GM06990 (cell line): ENCODE measurements at regions not wholly inside any gene's neighbourhood (a gene's known extent, or its start where the extent isn't known, plus 50 kb on each side); places are given as distances from the start of the nearest gene placed in this dataset.

Source experiments
- DNase-seq: peaks from one replicate; pipeline ENCODE4 v3.0.0-alpha.2; 2011; ENCODE audit not compliant: insufficient read length; ENCODE audit errors: extremely low read depth
- H3K27me3 ChIP-seq: replicated peaks from 2 replicates; pipeline ENCODE4 v1.6.0; 2011; ENCODE audit warnings: low read length; ENCODE audit not compliant: control insufficient read depth, insufficient read depth
- H3K36me3 ChIP-seq: 2 replicates; pipeline ENCODE4 v1.5.1; 2011; ENCODE audit warnings: low read length; ENCODE audit not compliant: control insufficient read depth, insufficient read depth
- H3K4me3 ChIP-seq: replicated peaks from 2 replicates; pipeline ENCODE4 v1.5.1; 2011; ENCODE audit warnings: low read depth, mild to moderate bottlenecking, control low read depth, low read length
- CTCF ChIP-seq: IDR thresholded peaks from 2 replicates; pipeline ENCODE4 v1.5.1; 2011; ENCODE audit warnings: low read length, control low read depth, mild to moderate bottlenecking, inconsistent platforms; ENCODE audit not compliant: insufficient read depth, poor library complexity, severe bottlenecking

- no peaks in the 10 kb centered on the region for H3K36me3 ChIP-seq
- TF ChIP-seq CTCF = no peak
Observed at GRCh38 chr12:19577281-19577530, 137.9 kb downstream of the AEBP2 start.

DNA sequence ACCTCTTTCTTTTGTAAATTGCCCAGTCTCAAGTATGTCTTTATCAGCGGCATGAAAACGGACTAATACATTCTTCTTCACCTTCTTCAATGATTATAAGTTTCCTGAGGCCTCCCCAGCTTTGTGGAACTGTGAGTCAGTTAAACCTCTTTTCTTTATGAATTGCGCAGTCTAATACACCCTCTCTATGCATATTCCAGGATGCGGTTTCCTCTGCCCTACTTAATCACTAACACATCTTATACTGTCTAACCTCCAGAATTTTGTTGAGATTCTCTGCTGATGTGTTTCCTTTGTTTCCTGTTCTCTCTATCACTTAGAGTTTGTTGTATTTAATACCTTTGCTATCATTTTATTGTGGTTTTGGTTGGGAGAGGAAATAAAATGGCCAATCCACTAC lies 145.4 kb downstream of the AEBP2 start:
- no peaks in the 10 kb centered on the region for H3K36me3 ChIP-seq
- TF ChIP-seq CTCF = no peak

More at GRCh38 chr12:19577281-19577530, 137.9 kb downstream of the AEBP2 start:
- Histone ChIP-seq H3K4me3 (no peak overlapping the region), H3K27me3 (no peaks in the 10 kb centered on the region)
- no peak for DNase-seq

DNA sequence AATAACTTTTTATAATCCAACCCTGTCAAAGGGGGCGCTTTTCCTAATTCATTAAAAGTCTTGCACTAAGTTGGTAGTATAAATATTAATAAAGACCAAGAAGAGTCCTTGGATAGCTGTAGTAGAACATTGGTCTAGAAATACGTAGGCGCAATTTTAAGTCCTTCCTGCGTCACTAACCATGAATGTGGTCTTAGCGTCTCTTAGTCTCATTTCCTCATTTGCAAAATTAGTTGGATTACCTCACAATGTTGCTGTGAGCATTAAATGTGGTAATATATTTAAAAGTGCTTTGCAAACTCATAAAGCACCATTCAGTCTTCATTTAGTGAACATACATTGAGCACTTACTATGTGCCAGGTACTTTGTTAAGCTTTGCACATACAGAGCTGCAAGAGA lies 149.7 kb downstream of the AEBP2 start:
- no peak for DNase-seq
- Histone ChIP-seq H3K27me3 (no peaks in the 10 kb centered on the region), H3K4me3 (no peak overlapping the region), H3K36me3 (no peaks in the 10 kb centered on the region)
- TF ChIP-seq CTCF = no peak

More for the DNA sequence above, 145.4 kb downstream of the AEBP2 start:
- Histone ChIP-seq H3K4me3 (no peak overlapping the region), H3K27me3 (no peaks in the 10 kb centered on the region)
- DNase-seq = no peak

DNA sequence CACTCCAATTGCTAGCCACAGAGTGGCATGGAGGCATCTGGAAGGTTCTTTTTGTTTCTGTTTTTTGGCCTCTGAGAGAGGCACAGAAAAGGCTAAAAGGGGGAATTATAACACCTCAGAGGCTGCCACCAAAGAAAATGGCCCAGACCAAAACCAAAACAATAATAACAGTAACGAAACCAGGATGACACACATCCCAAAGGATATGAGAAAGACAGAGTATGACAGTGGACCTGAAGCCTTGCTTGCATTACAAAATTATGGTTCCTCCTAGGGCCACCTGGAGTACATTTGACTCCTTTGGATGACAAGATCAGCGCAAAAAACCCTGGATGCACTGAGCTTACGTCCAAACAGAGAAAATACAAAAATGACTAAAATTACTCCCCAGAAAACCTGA lies 152.7 kb downstream of the AEBP2 start:
- Histone ChIP-seq H3K27me3 (no peaks in the 10 kb centered on the region), H3K36me3 (no peaks in the 10 kb centered on the region), H3K4me3 (no peak overlapping the region)
- no peak for DNase-seq
- TF ChIP-seq CTCF = no peak

- Histone ChIP-seq H3K27me3 (no peaks in the 10 kb centered on the region), H3K36me3 (no peaks in the 10 kb centered on the region), H3K4me3 (no peak overlapping the region)
- no peak for TF ChIP-seq CTCF
- no peak for DNase-seq
Observed at GRCh38 chr12:19596434-19597166, 157.3 kb downstream of the AEBP2 start.
